ENCODE measurements at regions not wholly inside any gene's neighbourhood (a gene's known extent, or its start where the extent isn't known, plus 50 kb on each side); places are given as distances from the start of the nearest gene placed in this dataset.

DNA sequence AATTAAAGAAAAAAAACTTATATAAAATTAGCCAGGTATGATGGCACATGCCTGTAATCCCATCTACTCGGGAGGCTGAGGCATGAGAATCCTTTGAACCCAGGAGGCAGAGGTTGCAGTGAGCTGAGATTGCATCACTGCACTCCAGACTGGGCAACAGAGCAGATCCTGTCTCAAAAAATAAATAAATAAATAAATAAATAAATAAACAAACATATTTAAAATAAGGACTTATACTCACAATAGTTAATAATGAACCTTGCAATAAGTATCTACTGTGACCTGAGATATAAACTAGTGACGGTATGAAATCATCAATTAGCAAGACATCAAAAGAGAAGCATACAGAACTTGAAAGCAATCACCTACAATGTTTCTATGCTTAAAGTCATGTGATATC lies 548.4 kb upstream of the JARID2 start:
- H4K5ac ChIP-seq (ENCODE audit: insufficient read length, low read depth, low read length): no peak overlapping the region
- no peak overlapping the region for H3K4ac ChIP-seq (ENCODE audit: low read depth, low read length)
- no peak overlapping the region for H3K18ac ChIP-seq (ENCODE audit: insufficient read length, low read depth, low read length)
- no peak overlapping the region for H3T11ph ChIP-seq (ENCODE audit: low read length)
- no peak overlapping the region for H3K23ac ChIP-seq (ENCODE audit: insufficient read length, low read depth, low read length)
- H3K9me3 Mint-ChIP-seq: peaks cover 6% of the 10 kb centered on the region in 2 experiments; a peak in 3 of 5 replicates
- no peak overlapping the region for H2BK20ac ChIP-seq (ENCODE audit: low read depth, low read length, poor library complexity, severe bottlenecking)
- H3K9me3 ChIP-seq (ENCODE audit: control insufficient read depth, low read depth, low read length): no peaks in the 10 kb centered on the region
- no peaks in the 10 kb centered on the region for H3K79me1 ChIP-seq (ENCODE audit: insufficient read depth, low read depth, low read length, poor library complexity, severe bottlenecking)
- H2BK120ac ChIP-seq (ENCODE audit: low read depth, low read length, poor library complexity, severe bottlenecking): no peak overlapping the region
- H3K27me3 Mint-ChIP-seq (ENCODE audit: low read depth): no peaks in the 10 kb centered on the region; the same call in 1 of the 2 replicates
- H3K79me2 ChIP-seq (ENCODE audit: insufficient read depth, low read length): no peaks in the 10 kb centered on the region
- peaks cover 6 to 8% (median 7%) of the 10 kb centered on the region in 3 experiments; a peak in 6 of 7 replicates for H3K36me3 Mint-ChIP-seq (ENCODE audit: insufficient read depth in 1 of 3, low read depth in 3 of 3)
- H3K14ac ChIP-seq (ENCODE audit: insufficient read depth, low read length): no peak overlapping the region
- H2BK5ac ChIP-seq (ENCODE audit: insufficient read length, low read length): no peak overlapping the region
- no peaks in the 10 kb centered on the region for H3K23me2 ChIP-seq (ENCODE audit: insufficient read length, low read depth, low read length, poor library complexity, severe bottlenecking)
- WGBS (ENCODE audit: extremely low coverage, insufficient read length, low lambda C conversion rate): no CpG with 5 or more reads among the region's 2 CpGs
- H3K4me2 ChIP-seq (ENCODE audit: insufficient read depth, insufficient read length, low read length): no peak overlapping the region
- no peak overlapping the region for H2AK5ac ChIP-seq (ENCODE audit: insufficient read length, low read length)
- no peak for DNase-seq
- H3K27ac ChIP-seq (ENCODE audit: insufficient read length, low read depth, low read length): no peak overlapping the region
- no peak overlapping the region for H2BK15ac ChIP-seq (ENCODE audit: low read depth, low read length)
- H3K27ac Mint-ChIP-seq: no peak overlapping the region
- no peak overlapping the region for H2AFZ ChIP-seq (ENCODE audit: low read length)
- H3K56ac ChIP-seq (ENCODE audit: insufficient read length, low read depth, low read length): no peak overlapping the region
- H4K20me1 ChIP-seq (ENCODE audit: control insufficient read depth, insufficient read depth, insufficient read length): no peaks in the 10 kb centered on the region
- no peaks in the 10 kb centered on the region for H3K27me3 ChIP-seq (ENCODE audit: insufficient read depth, low read length)
- peaks cover 9% of the 10 kb centered on the region in 2 experiments for H3K4me1 Mint-ChIP-seq
- H4K91ac ChIP-seq (ENCODE audit: insufficient read length, low read depth, low read length): no peak overlapping the region
- H2BK12ac ChIP-seq (ENCODE audit: insufficient read length, low read depth, low read length): no peak overlapping the region
- H4K8ac ChIP-seq (replicated peaks; ENCODE audit: insufficient read length, low read depth, low read length): no peak overlapping the region
- TF ChIP-seq, protein P1, sequence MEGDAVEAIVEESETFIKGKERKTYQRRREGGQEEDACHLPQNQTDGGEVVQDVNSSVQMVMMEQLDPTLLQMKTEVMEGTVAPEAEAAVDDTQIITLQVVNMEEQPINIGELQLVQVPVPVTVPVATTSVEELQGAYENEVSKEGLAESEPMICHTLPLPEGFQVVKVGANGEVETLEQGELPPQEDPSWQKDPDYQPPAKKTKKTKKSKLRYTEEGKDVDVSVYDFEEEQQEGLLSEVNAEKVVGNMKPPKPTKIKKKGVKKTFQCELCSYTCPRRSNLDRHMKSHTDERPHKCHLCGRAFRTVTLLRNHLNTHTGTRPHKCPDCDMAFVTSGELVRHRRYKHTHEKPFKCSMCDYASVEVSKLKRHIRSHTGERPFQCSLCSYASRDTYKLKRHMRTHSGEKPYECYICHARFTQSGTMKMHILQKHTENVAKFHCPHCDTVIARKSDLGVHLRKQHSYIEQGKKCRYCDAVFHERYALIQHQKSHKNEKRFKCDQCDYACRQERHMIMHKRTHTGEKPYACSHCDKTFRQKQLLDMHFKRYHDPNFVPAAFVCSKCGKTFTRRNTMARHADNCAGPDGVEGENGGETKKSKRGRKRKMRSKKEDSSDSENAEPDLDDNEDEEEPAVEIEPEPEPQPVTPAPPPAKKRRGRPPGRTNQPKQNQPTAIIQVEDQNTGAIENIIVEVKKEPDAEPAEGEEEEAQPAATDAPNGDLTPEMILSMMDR (conservative IDR thresholded peaks at IDR 0.05): no peak
- H3K4me3 Mint-ChIP-seq: no peak overlapping the region
- H3K4me1 ChIP-seq (ENCODE audit: insufficient read depth, low read length): no peaks in the 10 kb centered on the region; the same call in 1 of the 2 replicates
- H3K9ac ChIP-seq (ENCODE audit: extremely low read depth, insufficient read length, low read length): no peak overlapping the region
